SU-DHL-6 (cell line): ENCODE measurements at regions not wholly inside any gene's neighbourhood (a gene's known extent, or its start where the extent isn't known, plus 50 kb on each side); places are given as distances from the start of the nearest gene placed in this dataset.

Experiments used
- EZH2phosphoT487 ChIP-seq: fragments of 200-600 bp; sonication (generic), shearing (Covaris generic); conservative IDR thresholded peaks from 2 replicates; pipeline ENCODE4 v1.6.1; 2018; ENCODE audit warnings: mild to moderate bottlenecking, antibody characterized with exemption, low read length, moderate library complexity, mixed read lengths
- TF ChIP-seq, protein P1 (sequence below): fragments of 200-600 bp; sonication (generic); IDR thresholded peaks from one replicate; pipeline ENCODE4 v1.5.1; 2017; ENCODE audit warnings: antibody characterized with exemption, mild to moderate bottlenecking, low read length, moderate library complexity; ENCODE audit not compliant: insufficient read depth, poor library complexity, severe bottlenecking

DNA sequence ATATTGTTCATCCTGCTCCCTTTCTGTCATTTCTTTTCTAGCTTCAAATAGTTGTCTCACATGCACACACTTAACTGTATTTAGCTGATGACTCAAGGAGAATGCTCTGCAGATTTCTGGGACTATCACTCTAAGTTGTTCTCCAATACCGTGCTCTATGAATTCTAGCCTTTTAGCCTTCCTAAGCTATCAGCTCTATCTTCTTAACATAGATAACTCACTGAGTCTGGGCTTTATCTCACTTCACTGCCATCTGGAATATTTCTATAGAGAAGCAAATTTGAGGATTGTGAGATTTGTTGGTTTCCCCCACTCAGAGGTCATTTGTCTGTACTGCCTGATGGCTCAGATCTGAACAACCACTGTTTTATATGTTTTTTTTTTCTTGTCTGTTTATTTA, 369.7 kb downstream of the TUSC1 start:
- TF ChIP-seq, protein P1, sequence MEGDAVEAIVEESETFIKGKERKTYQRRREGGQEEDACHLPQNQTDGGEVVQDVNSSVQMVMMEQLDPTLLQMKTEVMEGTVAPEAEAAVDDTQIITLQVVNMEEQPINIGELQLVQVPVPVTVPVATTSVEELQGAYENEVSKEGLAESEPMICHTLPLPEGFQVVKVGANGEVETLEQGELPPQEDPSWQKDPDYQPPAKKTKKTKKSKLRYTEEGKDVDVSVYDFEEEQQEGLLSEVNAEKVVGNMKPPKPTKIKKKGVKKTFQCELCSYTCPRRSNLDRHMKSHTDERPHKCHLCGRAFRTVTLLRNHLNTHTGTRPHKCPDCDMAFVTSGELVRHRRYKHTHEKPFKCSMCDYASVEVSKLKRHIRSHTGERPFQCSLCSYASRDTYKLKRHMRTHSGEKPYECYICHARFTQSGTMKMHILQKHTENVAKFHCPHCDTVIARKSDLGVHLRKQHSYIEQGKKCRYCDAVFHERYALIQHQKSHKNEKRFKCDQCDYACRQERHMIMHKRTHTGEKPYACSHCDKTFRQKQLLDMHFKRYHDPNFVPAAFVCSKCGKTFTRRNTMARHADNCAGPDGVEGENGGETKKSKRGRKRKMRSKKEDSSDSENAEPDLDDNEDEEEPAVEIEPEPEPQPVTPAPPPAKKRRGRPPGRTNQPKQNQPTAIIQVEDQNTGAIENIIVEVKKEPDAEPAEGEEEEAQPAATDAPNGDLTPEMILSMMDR = no peak
- no peak for TF ChIP-seq EZH2phosphoT487
